BJ (cell line): ENCODE measurements at regions not wholly inside any gene's neighbourhood (a gene's known extent, or its start where the extent isn't known, plus 50 kb on each side); places are given as distances from the start of the nearest gene placed in this dataset.

ENCODE experiments used
- CTCF ChIA-PET: fragments of 350-600 bp; formaldehyde crosslinking; extraction: SDS; loops from one replicate; lab custom pipeline; 2021; ENCODE audit warnings: antibody characterized with exemption, inconsistent platforms; lab: Yijun Ruan, JAX
- POLR2A ChIA-PET: fragments of 300-600 bp; sonication (Branson Sonifier 250); formaldehyde crosslinking; extraction: SDS; loops from one replicate; lab custom pipeline; 2021; ENCODE audit warnings: antibody characterized with exemption; lab: Charles Lee
- DNase-seq: peaks from one replicate; pipeline ENCODE4 v3.0.0-alpha.2; 2011; ENCODE audit warnings: low read depth
- H3K27me3 ChIP-seq: 2 replicates; pipeline ENCODE4 v1.6.0; 2011; ENCODE audit warnings: low read length; ENCODE audit not compliant: control insufficient read depth, insufficient read depth
- H3K36me3 ChIP-seq: 2 replicates; pipeline ENCODE4 v1.5.1; 2011; ENCODE audit warnings: low read length; ENCODE audit not compliant: control insufficient read depth, insufficient read depth
- H3K4me3 ChIP-seq: 2 replicates; pipeline ENCODE4 v1.5.1; 2011; ENCODE audit warnings: low read depth, mild to moderate bottlenecking, control low read depth, low read length
- CTCF ChIP-seq: IDR thresholded peaks from 2 replicates; pipeline ENCODE4 v1.5.1; 2011; ENCODE audit warnings: low read depth, mild to moderate bottlenecking, control low read depth, inconsistent platforms, low read length, moderate library complexity; ENCODE audit not compliant: insufficient read depth

DNA sequence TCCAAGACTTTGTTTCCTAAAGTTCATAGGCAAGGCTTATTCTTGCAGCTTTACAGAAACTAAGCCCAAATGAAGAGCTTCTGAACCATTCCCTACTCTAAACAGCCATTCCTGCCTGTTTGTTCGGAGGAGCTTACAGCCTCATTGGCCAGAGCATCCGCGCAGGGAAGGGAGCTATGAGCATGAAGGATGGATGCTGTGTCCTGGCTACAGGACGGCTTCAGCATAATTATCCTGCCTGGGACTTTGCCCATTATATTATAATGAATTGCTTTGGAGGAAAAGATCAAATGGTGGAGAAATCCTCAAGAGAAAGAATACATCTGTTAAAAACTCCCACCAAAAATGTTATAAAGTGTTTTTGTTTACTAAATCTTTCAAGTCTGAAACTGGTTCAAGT lies 378.2 kb upstream of the BTBD3 start:
- Histone ChIP-seq H3K36me3 (no peaks in the 10 kb centered on the region), H3K27me3 (no peaks in the 10 kb centered on the region), H3K4me3 (no peak overlapping the region)
- ChIA-PET CTCF (interaction anchor here (0.5 to 0.6 kb wide), 2 partner anchors 865 to 987 kb away, joined by 3 to 4 read pairs; partner anchors contain the start of gene JAG1), POLR2A (no interaction called here)
- TF ChIP-seq CTCF, result no peak
- DNase-seq, result no peak

DNA sequence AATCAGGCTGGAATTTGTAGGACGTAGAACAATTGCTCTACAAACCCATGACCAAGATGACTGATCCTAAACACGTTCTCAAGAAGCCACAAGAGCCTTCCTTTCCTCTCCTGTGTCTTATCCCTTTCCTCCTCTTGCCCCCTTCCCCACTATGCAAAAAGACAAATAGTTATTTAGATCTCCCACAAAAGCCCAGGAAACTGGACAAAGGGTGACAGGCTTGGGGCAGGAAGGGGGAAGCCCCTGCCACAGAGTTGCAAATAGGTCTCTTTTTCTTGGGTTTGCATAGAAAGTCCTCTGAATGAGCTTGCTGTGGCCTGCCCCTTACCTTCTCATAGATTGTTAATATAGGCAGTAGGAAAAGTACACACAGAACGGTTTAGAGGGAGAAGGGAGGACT lies 377.1 kb upstream of the BTBD3 start:
- Histone ChIP-seq H3K27me3 (no peaks in the 10 kb centered on the region), H3K36me3 (no peaks in the 10 kb centered on the region), H3K4me3 (no peak overlapping the region)
- no peak for TF ChIP-seq CTCF
- no peak for DNase-seq
- ChIA-PET POLR2A (no interaction called here), CTCF (interaction anchor here (1.2 kb wide), 1 partner anchor 988 kb away, joined by 3 read pairs; no protein-coding TSS in a partner anchor)

DNA sequence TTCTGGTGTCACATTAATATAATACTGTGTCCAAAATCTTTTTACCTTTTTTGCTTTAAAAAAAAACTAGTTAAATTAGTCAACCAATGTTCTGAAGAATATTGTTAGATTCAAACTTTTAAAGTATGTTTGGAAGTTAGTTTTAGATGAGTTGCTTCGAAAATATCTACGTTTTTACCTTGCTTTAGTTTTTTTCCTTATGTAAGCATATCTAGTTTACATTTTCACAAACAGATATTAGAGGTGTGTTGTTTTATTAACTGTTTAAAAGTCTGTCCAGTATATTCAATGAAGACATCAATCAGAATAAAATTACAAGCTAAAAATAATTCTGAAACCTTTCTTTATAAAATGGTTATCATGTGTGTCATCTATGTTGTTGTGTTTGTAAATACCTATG lies 375.0 kb upstream of the BTBD3 start:
- POLR2A ChIA-PET, result no interaction called here
- H3K27me3 ChIP-seq, result no peaks in the 10 kb centered on the region
- CTCF ChIA-PET, result interaction anchor here (0.7 to 2.4 kb wide), 8 partner anchors 22 to 1359 kb away, joined by 3 to 7 read pairs (median 4); partner anchors contain the start of gene JAG1
- no peak overlapping the region for H3K4me3 ChIP-seq
- TF ChIP-seq CTCF, result no peak
- no peaks in the 10 kb centered on the region for H3K36me3 ChIP-seq
- DNase-seq, result no peak

- CTCF ChIA-PET, result interaction anchor here (0.6 to 2.4 kb wide), 14 partner anchors 8 to 1566 kb away, joined by 3 to 7 read pairs (median 4); partner anchors contain the start of genes JAG1 and SLX4IP
- TF ChIP-seq CTCF, result peak; percentile 49
- POLR2A ChIA-PET, result no interaction called here
Measured at GRCh38 chr20:11544029-11544678, 373.5 kb upstream of the BTBD3 start.

GRCh38 chr20:11546939-11547338 lies 370.8 kb upstream of the BTBD3 start:
- ChIA-PET CTCF (interaction anchor here (0.6 kb wide), 1 partner anchor 54 kb away, joined by 4 read pairs; no protein-coding TSS in a partner anchor), POLR2A (no interaction called here)
- Histone ChIP-seq H3K36me3 (no peaks in the 10 kb centered on the region), H3K27me3 (no peaks in the 10 kb centered on the region; the same call in 1 of the 2 replicates), H3K4me3 (no peak overlapping the region)
- TF ChIP-seq CTCF, result no peak
- no peak for DNase-seq

More at GRCh38 chr20:11544029-11544678, 373.5 kb upstream of the BTBD3 start:
- Histone ChIP-seq H3K4me3 (no peak overlapping the region), H3K27me3 (no peaks in the 10 kb centered on the region; the same call in 1 of the 2 replicates), H3K36me3 (no peaks in the 10 kb centered on the region)
- DNase-seq, result peak; percentile 11
